ENCODE measurements at regions not wholly inside any gene's neighbourhood (a gene's known extent, or its start where the extent isn't known, plus 50 kb on each side); places are given as distances from the start of the nearest gene placed in this dataset.

DNA sequence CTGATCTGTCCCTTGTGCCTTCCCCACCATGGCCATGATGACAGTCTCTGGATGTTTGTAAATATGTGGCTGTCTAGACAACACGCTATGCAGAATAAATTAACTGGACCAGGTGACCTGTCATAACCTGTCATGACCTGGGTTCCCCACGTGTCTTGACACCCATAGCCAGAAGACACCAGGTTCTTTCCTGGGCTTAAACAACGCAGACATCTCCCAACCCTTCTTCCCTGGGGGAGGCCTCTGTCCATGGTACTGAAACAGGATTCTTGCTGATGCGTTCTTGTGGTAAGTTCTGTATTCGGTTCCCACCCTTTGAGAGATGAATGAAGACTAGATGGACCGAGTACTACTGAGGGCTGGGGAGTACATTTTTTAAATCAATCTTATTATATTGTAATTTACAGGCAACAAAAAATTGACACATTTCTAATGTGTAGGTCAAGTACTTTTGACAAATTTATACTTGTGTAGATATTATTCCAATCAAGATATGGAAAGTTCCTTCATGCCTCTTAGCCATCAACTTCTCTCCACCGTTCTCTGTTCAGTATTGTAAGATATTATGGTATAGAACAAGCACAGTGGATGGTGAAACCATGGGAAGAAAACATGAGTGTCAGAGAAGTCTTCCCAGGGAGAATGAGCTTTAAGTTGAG, 738.8 kb downstream of the PTPRU start:
- DNase-seq, result no peak

GRCh38 chr1:29974316-29974724, 738.0 kb downstream of the PTPRU start:
- DNase-seq, result no peak

DNA sequence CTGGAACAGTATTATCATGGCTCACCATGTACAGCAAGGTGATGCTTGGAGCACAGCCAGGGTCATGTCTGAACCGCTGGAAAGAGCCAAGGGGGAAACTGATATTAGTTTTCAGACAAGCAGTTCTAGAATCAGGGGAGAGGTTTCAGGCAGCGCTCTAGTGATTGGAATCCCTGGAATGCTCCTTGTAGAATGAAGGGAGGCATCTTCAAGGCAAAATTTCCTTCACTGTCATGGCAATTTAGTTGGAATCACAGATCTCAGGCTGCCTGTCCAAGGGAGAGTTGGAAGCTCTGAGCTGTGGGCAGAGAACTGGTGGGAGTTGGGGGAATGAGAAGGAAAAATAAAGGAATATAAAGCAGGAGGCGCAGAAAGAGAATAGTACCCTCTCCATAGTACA, 737.1 kb downstream of the PTPRU start:
- DNase-seq, result no peak

DNA sequence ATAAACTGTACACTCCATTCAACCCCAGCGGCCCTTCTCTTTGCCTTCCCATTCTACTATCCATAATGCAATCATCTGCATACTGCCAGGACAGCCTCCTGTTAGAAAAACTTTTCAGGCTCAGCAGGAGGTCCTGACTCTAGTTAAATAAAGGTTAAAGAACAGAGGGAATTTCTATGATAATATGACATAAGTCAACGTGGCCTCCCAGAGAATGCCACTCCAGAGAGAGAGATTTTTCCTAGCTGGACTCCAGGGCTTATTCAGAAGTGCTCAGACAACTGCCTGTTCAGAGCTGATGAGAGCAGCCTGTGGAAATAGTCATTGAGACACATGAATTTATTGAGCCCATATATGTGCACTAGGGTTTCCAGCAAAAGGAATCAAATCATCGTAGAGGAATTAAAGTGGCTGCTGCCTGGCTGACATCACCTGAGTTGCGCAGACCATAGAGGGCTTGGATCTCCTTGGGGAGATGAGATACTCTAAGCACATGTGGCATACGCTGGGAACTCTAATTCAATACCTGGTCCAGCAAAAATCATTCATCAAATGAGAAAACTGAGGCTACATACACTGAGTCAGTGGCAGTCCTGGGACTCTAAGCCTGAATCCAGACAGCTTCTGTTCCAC, 736.2 kb downstream of the PTPRU start:
- no peak for DNase-seq

- no peak for DNase-seq
These were observed 735.4 kb downstream of the PTPRU start for GRCh38 chr1:29971703-29972102.

- DNase-seq, result no peak
These were observed 734.5 kb downstream of the PTPRU start for GRCh38 chr1:29970747-29971325.

DNA sequence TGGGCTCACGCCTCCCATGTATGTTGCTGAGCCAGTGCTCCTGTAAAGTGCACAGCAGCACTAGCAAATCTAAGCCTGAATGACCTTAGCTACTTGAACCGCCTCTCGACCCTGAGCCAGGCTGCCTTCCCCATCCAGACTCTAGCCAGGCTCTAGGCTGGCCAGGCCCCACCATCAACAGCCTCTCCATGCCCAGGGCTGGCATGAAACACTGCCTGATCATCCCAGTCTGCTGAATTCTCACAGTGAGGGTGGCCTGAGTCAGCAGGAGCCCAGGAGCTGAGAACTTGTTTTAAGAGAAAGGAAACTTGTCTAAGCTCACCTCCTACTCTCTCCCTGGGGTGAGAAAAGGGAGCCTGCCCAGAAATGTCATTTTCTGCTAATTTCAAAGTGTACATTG, 733.3 kb downstream of the PTPRU start:
- no peak for DNase-seq

GRCh38 chr1:29967261-29967660, 730.9 kb downstream of the PTPRU start:
- DNase-seq, result no peak

DNA sequence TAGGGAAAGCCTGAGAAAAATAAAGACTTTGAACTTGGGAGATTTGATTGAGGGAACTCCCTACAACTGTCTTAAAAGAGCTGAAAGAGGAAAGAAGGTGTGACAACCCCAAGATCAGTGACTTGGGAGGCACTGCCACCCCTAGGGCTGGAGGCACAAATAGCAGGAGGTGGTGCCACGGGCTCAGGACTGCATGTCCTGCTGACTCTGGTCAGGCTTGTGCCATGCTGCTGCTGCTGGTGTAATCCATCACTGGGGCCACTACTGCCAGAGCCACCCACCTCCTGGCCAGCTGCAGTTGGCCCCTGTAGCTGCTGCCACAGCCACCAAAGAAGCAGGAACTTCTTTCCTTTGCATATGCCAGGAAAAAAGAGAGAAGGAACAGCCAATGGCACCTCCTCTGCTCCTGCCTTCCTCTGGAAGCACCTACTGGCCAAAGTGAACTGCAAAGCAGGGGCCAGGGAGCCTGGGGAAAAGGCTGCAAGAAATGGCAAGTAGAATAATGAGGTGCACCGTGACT, 730.3 kb downstream of the PTPRU start:
- DNase-seq, result no peak

DNA sequence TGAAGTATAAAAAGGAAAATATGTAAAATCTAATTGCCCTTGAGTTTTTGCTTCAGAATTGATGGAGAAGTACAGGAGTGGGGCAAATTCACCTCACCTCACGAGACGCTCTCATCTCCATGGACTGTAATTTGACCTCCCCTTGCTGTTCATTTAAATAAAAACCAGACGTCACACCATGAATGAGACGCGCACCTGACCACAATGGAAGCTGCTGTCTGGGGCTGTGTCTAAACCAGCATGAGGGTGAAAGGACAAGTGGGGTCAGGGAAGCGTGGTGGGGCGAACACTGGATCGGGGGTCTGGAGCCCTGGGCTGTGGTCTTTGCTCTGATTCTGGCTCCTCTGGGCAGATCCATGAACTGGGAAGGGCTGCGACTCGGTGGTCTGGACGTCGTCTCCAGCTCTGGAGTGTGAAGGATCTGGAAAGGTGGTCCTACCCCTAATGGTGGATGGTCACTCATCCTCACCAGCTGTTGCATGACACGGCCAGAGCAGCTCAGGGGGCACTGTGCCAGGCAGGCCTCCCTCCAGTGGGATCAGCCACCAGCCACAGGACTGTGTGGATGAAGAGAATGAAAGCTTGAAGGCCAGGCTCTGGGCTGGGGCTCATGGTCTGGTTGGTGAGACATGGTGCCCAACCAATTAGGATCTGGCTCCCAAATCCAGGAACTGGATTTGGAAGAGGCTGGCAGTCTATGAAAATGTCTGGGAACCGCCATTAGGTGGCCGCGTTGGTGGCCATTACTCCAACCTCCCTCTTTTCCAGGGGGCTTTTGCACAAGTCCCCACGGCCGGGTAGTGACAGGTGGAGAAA, 728.6 kb downstream of the PTPRU start:
- DNase-seq, result no peak

DNA sequence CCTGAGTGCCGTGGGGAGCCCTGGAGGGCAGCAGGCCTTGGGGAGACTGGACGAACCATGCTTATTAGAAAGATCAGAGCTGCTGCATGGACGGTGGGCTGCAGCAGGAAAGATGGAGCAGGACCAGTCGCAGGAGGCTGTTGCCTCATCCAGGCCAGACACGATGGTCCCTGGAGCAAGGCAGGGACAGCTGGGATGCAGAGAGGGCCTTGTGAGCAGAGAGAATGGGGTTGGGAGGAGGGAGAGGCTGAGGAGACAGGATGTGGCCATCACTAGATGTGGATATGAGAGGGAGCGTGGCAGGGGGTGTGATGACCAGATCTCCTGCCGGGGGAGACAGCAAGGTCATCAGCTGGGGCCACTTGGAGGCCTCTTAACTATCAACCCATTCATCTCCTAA, 727.6 kb downstream of the PTPRU start:
- DNase-seq, result no peak

- no peak for DNase-seq
These were observed 726.5 kb downstream of the PTPRU start for GRCh38 chr1:29962831-29963247.

GRCh38 chr1:29962336-29962735, 726.0 kb downstream of the PTPRU start:
- no peak for DNase-seq

DNA sequence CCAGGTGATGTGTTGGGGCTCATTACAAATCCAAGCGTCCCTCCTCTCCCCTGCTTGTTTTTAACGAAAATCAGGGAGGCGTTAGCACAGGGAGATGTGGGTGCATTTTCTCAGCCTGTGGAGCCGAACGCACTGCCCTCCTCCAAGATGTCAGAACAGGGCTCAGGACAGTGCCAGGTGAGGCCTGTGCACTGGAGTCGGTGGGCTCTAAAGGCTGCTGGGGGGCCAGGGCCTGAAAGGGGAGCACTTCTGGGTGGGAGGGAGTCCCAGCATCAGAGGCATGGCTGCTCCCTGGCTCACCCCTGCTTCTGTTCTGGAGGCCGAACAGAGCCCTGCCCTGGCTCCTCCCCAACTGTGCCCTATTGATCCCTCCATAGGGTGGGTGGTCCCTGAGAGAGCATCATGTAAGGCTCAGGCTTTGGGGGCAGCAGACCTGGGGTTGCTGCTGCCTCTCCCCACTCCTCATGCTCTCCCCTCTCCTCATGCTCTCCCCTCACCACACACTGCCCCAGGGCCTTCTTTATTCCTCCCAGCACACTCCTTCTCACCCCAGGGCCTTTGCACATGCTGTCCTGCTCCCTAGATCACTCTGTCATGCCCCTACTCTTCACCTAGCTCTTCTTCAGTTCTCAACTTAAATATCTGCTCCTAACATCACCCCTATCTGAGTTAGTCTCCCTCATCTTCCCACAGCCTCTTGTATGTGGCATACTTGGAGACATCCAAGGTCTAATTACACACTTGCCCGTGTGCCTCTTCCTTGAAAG, 725.2 kb downstream of the PTPRU start:
- DNase-seq, result no peak

GRCh38 chr1:29960876-29961275, 724.6 kb downstream of the PTPRU start:
- DNase-seq, result no peak

- DNase-seq, result no peak
These were observed 723.9 kb downstream of the PTPRU start for GRCh38 chr1:29960156-29960755.

- no peak for DNase-seq
These were observed 723.0 kb downstream of the PTPRU start for GRCh38 chr1:29959356-29959755.

DNA sequence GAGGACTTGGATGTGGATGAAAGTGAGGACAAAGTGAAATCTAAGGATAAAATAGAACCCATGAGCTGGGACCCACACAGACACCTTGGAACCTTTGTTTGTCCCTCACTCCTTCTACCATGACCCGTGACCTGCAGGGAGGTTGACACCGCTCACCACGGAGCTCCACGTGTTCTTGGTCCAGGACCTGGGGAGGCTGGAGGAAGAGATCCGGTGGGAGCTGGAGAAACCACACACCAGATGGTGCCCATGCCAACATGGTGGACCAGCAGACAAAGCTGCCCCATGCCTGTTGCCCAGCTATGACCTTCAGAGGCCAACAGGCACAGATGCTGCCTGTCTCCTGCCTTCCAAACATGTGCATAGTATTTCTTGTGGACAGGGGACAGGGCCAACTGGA, 721.9 kb downstream of the PTPRU start:
- no peak for DNase-seq

GRCh38 chr1:29956349-29957030, 720.2 kb downstream of the PTPRU start:
- no peak for DNase-seq

DNA sequence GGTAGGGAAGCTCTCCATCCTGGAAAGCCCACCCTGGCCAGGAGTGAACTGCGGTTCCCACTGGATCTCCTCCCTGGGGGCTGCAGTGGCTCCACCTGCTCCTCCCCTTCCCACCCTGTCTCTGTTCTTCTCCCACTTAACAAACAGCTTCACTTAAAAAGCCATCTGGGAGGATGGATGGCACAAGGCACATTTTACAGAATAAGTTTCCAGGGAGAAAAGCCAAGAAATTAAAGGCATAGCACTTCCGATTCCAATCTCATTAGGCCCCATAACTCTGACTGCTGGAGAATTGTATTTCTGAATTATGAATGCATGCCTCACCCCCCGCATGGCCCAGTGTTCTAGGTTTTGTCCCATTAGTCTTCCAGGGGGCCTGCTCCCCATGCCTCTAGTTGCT, 718.3 kb downstream of the PTPRU start:
- DNase-seq, result no peak

- DNase-seq, result no peak
These were observed 717.6 kb downstream of the PTPRU start for GRCh38 chr1:29953961-29954360.

DNA sequence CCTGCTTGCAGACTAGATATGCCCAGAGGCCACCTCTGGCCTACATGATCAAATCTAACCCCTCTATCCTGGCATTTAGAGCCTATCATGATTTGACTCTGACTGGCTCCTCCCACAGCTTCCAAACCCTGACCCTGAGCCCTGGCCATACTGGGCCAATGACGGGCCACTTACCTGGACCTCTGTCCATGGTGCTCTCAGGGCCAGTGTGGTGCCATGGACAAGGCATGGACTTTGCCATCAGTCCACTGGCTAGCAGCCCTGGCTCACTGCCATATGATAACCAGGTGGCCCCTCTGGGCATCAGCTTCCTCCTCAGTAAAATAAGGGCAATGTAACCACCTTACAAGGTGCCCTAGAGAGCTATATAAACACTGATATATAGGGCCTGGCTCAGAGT, 713.4 kb downstream of the PTPRU start:
- DNase-seq, result no peak
